LNCAP (cell line): ENCODE measurements at regions not wholly inside any gene's neighbourhood (a gene's known extent, or its start where the extent isn't known, plus 50 kb on each side); places are given as distances from the start of the nearest gene placed in this dataset.

Source experiments
- TF ChIP-seq, protein P1 (sequence below): fragments of 450-650 bp; IDR thresholded peaks from 2 replicates; pipeline ENCODE4 v1.5.1; 2017; ENCODE audit warnings: mild to moderate bottlenecking

- TF ChIP-seq, protein P1, sequence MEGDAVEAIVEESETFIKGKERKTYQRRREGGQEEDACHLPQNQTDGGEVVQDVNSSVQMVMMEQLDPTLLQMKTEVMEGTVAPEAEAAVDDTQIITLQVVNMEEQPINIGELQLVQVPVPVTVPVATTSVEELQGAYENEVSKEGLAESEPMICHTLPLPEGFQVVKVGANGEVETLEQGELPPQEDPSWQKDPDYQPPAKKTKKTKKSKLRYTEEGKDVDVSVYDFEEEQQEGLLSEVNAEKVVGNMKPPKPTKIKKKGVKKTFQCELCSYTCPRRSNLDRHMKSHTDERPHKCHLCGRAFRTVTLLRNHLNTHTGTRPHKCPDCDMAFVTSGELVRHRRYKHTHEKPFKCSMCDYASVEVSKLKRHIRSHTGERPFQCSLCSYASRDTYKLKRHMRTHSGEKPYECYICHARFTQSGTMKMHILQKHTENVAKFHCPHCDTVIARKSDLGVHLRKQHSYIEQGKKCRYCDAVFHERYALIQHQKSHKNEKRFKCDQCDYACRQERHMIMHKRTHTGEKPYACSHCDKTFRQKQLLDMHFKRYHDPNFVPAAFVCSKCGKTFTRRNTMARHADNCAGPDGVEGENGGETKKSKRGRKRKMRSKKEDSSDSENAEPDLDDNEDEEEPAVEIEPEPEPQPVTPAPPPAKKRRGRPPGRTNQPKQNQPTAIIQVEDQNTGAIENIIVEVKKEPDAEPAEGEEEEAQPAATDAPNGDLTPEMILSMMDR = no peak
Measured at GRCh38 chr11:112403432-112403831, 142.8 kb upstream of the PLET1 start.

DNA sequence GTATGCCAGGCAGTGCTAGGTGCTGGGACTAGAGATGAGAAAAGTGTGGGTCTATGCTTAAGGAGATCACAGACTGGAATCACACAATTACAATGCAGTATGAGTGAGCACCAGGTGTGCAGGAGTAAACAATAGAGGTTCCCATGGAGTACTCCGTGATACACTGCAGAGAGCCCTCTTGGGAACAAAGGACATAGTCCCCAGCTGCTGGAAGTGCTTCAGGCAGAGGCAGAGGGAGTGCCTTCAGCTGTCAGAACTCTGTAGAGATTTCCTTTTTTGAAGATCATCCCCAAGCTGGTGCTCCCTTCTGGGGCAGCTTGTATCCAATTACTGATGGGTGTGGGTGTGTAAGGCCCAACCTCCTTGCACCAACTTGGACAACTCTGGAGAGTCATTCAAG is 143.5 kb upstream of the PLET1 start:
- TF ChIP-seq, protein P1 = no peak

DNA sequence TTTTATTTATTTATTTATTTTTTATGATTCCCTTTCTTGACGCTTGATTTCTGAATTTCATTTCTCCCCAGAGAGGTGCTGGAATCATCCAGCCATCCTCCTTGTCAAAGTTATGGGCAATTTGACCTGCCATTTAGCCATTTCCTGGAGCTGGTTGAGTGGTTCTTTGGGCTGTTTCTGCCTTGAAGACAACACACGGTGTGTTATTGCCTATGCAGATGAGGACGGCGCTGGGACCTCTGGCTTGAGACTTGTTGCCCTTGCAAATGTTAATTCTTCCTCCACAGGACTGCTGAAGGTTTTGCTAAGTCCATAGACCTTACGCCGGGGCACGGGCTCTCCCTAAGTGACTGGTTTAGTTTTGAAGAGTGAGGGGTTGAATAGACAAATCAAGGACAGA is 147.9 kb upstream of the PLET1 start:
- TF ChIP-seq, protein P1 = no peak

DNA sequence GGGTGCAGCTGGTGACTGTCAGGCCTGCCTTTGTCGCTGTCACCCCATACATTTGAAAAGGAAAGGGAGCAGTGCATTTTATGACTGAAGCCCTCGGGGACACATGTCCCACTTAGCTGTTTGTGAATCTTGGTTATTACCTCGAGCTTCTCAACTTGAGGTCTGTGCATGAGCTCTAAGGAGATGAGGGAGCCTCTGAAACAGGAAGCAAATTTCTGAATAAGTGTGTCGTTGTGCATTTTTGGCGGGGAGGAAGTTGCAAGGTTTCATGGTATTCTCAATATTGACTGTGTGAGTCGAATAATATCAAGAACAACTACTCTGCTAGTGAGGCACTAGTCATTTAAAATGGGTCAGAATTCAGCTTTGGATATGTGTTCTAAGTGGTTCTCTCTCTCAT is 149.7 kb upstream of the PLET1 start:
- TF ChIP-seq, protein P1 = no peak

GRCh38 chr11:112412383-112412782 is 151.7 kb upstream of the PLET1 start:
- TF ChIP-seq, protein P1 = no peak

GRCh38 chr11:112417339-112417738 is 156.7 kb upstream of the PLET1 start:
- TF ChIP-seq, protein P1 = no peak

GRCh38 chr11:112418438-112418837 is 157.8 kb upstream of the PLET1 start:
- TF ChIP-seq, protein P1 = no peak

DNA sequence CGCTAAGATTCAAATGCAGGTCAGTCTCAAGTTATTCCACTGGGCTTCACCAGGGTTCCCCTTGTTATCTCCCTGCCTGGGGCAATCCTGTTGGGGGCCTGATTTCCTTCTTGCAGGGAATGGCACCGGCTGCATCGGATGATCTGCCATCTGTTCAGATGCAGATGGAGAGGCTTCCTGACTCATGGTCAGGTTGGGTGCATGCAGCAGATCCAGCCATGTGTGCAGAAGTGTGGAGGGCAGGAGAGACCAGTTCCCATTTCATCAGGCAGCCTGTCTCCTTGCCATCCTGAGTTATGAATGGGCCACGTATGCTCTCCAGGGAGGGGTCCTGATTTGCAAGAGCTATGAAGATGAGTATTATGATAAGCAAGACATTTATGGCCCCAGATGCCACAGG is 161.2 kb upstream of the PLET1 start:
- TF ChIP-seq, protein P1 = no peak
